ENCODE measurements at regions not wholly inside any gene's neighbourhood (a gene's known extent, or its start where the extent isn't known, plus 50 kb on each side); places are given as distances from the start of the nearest gene placed in this dataset.

GRCh38 chr3:166560253-166560652, 723.0 kb upstream of the BCHE start:
- TF ChIP-seq POLR2AphosphoS5 (IDR thresholded peaks at IDR 0.05): no peak
- TF ChIP-seq CTCF (IDR thresholded peaks at IDR 0.05): no peak
- TF ChIP-seq POLR2A (IDR thresholded peaks at IDR 0.05): no peak

Measured in breast epithelium (tissue), 3 donors.